ENCODE measurements at regions not wholly inside any gene's neighbourhood (a gene's known extent, or its start where the extent isn't known, plus 50 kb on each side); places are given as distances from the start of the nearest gene placed in this dataset.

- Histone ChIP-seq H3K4me1 (ENCODE audit: insufficient read depth, low read length, poor library complexity, severe bottlenecking) (no peaks in the 10 kb centered on the region), H2AFZ (ENCODE audit: low read length) (no peak overlapping the region), H3K36me3 (ENCODE audit: insufficient read depth, low read length) (no peaks in the 10 kb centered on the region), H3K79me2 (ENCODE audit: insufficient read depth, low read depth, low read length) (no peaks in the 10 kb centered on the region), H4K20me1 (ENCODE audit: insufficient read depth, low read length) (no peaks in the 10 kb centered on the region), H3K4me3 (ENCODE audit: low read depth, low read length, poor library complexity, severe bottlenecking) (no peak overlapping the region), H3K9me2 (ENCODE audit: insufficient read depth, low read length) (no peaks in the 10 kb centered on the region), H3K27ac (ENCODE audit: low read depth, low read length, poor library complexity, severe bottlenecking) (no peak overlapping the region), H3K9me3 (ENCODE audit: low read length) (no peaks in the 10 kb centered on the region), H3K4me2 (ENCODE audit: low read length) (no peak overlapping the region)
- TF ChIP-seq EZH2phosphoT487 (IDR thresholded peaks at IDR 0.05; ENCODE audit: borderline replicate concordance, low read depth, low read length) = no peak
- TF ChIP-seq, protein P1, sequence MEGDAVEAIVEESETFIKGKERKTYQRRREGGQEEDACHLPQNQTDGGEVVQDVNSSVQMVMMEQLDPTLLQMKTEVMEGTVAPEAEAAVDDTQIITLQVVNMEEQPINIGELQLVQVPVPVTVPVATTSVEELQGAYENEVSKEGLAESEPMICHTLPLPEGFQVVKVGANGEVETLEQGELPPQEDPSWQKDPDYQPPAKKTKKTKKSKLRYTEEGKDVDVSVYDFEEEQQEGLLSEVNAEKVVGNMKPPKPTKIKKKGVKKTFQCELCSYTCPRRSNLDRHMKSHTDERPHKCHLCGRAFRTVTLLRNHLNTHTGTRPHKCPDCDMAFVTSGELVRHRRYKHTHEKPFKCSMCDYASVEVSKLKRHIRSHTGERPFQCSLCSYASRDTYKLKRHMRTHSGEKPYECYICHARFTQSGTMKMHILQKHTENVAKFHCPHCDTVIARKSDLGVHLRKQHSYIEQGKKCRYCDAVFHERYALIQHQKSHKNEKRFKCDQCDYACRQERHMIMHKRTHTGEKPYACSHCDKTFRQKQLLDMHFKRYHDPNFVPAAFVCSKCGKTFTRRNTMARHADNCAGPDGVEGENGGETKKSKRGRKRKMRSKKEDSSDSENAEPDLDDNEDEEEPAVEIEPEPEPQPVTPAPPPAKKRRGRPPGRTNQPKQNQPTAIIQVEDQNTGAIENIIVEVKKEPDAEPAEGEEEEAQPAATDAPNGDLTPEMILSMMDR (conservative IDR thresholded peaks at IDR 0.05; ENCODE audit: low read length) = no peak
- ChIA-PET CTCF (ENCODE audit: unreplicated experiment) (no interaction called here), POLR2A (interaction anchor here (0.7 kb wide), 1 partner anchor 267 kb away, joined by 3 read pairs; no protein-coding TSS in a partner anchor)
- no TSS peak for BruUV-seq (replicated peaks)
- DNase-seq (ENCODE audit: low spot score) = no peak
- intact Hi-C loops (cut with micrococcal nuclease; ENCODE audit: unreplicated experiment) = no loop called here
Observed at GRCh38 chr11:20249378-20249777, 89.1 kb upstream of the DBX1 start.

GRCh38 chr11:20248871-20249270, 88.6 kb upstream of the DBX1 start:
- Histone ChIP-seq H3K4me3 (ENCODE audit: low read depth, low read length, poor library complexity, severe bottlenecking) (no peak overlapping the region), H3K9me3 (ENCODE audit: low read length) (no peaks in the 10 kb centered on the region), H3K4me1 (ENCODE audit: insufficient read depth, low read length, poor library complexity, severe bottlenecking) (no peaks in the 10 kb centered on the region), H3K9me2 (ENCODE audit: insufficient read depth, low read length) (no peaks in the 10 kb centered on the region), H3K4me2 (ENCODE audit: low read length) (no peak overlapping the region), H3K27ac (ENCODE audit: low read depth, low read length, poor library complexity, severe bottlenecking) (no peak overlapping the region), H3K36me3 (ENCODE audit: insufficient read depth, low read length) (no peaks in the 10 kb centered on the region), H3K79me2 (ENCODE audit: insufficient read depth, low read depth, low read length) (no peaks in the 10 kb centered on the region), H2AFZ (ENCODE audit: low read length) (no peak overlapping the region), H4K20me1 (ENCODE audit: insufficient read depth, low read length) (no peaks in the 10 kb centered on the region)
- BruUV-seq (replicated peaks) = no TSS peak
- intact Hi-C loops (cut with micrococcal nuclease; ENCODE audit: unreplicated experiment) = no loop called here
- CTCF ChIA-PET (ENCODE audit: unreplicated experiment) = no interaction called here
- TF ChIP-seq, protein P1 (conservative IDR thresholded peaks at IDR 0.05; ENCODE audit: low read length) = no peak
- TF ChIP-seq EZH2phosphoT487 (IDR thresholded peaks at IDR 0.05; ENCODE audit: borderline replicate concordance, low read depth, low read length) = no peak
- POLR2A ChIA-PET = no interaction called here
- no peak for DNase-seq (ENCODE audit: low spot score)

GRCh38 chr11:20248121-20248772, 88.0 kb upstream of the DBX1 start:
- no TSS peak for BruUV-seq (replicated peaks)
- Histone ChIP-seq H3K4me1 (ENCODE audit: insufficient read depth, low read length, poor library complexity, severe bottlenecking) (no peaks in the 10 kb centered on the region), H3K79me2 (ENCODE audit: insufficient read depth, low read depth, low read length) (no peaks in the 10 kb centered on the region), H3K9me2 (ENCODE audit: insufficient read depth, low read length) (no peaks in the 10 kb centered on the region), H3K4me3 (ENCODE audit: low read depth, low read length, poor library complexity, severe bottlenecking) (no peak overlapping the region), H3K36me3 (ENCODE audit: insufficient read depth, low read length) (no peaks in the 10 kb centered on the region), H2AFZ (ENCODE audit: low read length) (no peak overlapping the region), H4K20me1 (ENCODE audit: insufficient read depth, low read length) (no peaks in the 10 kb centered on the region), H3K9me3 (ENCODE audit: low read length) (no peaks in the 10 kb centered on the region), H3K4me2 (ENCODE audit: low read length) (no peak overlapping the region), H3K27ac (ENCODE audit: low read depth, low read length, poor library complexity, severe bottlenecking) (no peak overlapping the region)
- ChIA-PET POLR2A (no interaction called here), CTCF (ENCODE audit: unreplicated experiment) (no interaction called here)
- no peak for DNase-seq (ENCODE audit: low spot score)
- intact Hi-C loops (cut with micrococcal nuclease; ENCODE audit: unreplicated experiment) = no loop called here
- TF ChIP-seq, protein P1 (conservative IDR thresholded peaks at IDR 0.05; ENCODE audit: low read length) = no peak
- no peak for TF ChIP-seq EZH2phosphoT487 (IDR thresholded peaks at IDR 0.05; ENCODE audit: borderline replicate concordance, low read depth, low read length)

All from OCI-LY7 (cell line).